H1 (cell line): ENCODE measurements at regions not wholly inside any gene's neighbourhood (a gene's known extent, or its start where the extent isn't known, plus 50 kb on each side); places are given as distances from the start of the nearest gene placed in this dataset.

Source experiments
- CREB1 ChIP-seq: IDR thresholded peaks from 2 replicates; pipeline ENCODE4 v1.6.1; 2012; ENCODE audit warnings: inconsistent platforms
- EZH2 ChIP-seq: fragments of 200-600 bp; sonication (generic); IDR thresholded peaks from 2 replicates; pipeline ENCODE4 v1.7.1; 2012; ENCODE audit warnings: low read depth, mild to moderate bottlenecking, moderate library complexity, low read length, inconsistent platforms; ENCODE audit not compliant: severe bottlenecking
- GTF2F1 ChIP-seq: IDR thresholded peaks from 2 replicates; pipeline ENCODE4 v1.6.1; 2012; ENCODE audit warnings: low read depth, low read length, improper control_type of control experiment, borderline replicate concordance
- MAFK ChIP-seq: IDR thresholded peaks from 2 replicates; pipeline ENCODE4 v1.6.1; 2012; ENCODE audit warnings: low read depth, mild to moderate bottlenecking, improper control_type of control experiment, low read length
- PHF8 ChIP-seq: fragments of 200-600 bp; sonication (generic); conservative IDR thresholded peaks from 2 replicates; pipeline ENCODE4 v1.7.1; 2012; ENCODE audit warnings: low read depth, mild to moderate bottlenecking, inconsistent platforms, low read length, moderate library complexity
- POLR2A ChIP-seq, 2 experiments: IDR thresholded peaks; 1 replicate in 1 of 2; 2 replicates in 1 of 2; pipeline ENCODE4 v1.6.1; 2011; ENCODE audit warnings: low read depth in 2 of 2, low read length in 2 of 2, mild to moderate bottlenecking in 2 of 2; ENCODE audit errors: control extremely low read depth in 1 of 2
- POLR2AphosphoS5 ChIP-seq: IDR thresholded peaks from 2 replicates; pipeline ENCODE4 v1.6.1; 2011; ENCODE audit warnings: low read depth, low read length
- POU5F1 ChIP-seq: IDR thresholded peaks from 2 replicates; pipeline ENCODE4 v1.6.1; 2011; ENCODE audit warnings: low read depth, mild to moderate bottlenecking, low read length, moderate library complexity
- RFX5 ChIP-seq: IDR thresholded peaks from 2 replicates; pipeline ENCODE4 v1.6.1; 2011; ENCODE audit warnings: low read depth, low read length, improper control_type of control experiment, borderline replicate concordance
- SUZ12 ChIP-seq: fragments of 200-600 bp; sonication (generic); IDR thresholded peaks from 2 replicates; pipeline ENCODE4 v1.6.1; 2012; ENCODE audit warnings: mild to moderate bottlenecking, inconsistent platforms, low read length, moderate library complexity, mixed read lengths
- ZNF274 ChIP-seq: IDR thresholded peaks from 2 replicates; pipeline ENCODE4 v1.7.0; 2012; ENCODE audit warnings: low read length, borderline replicate concordance; ENCODE audit errors: extremely low read depth
- TF ChIP-seq, protein P1 (sequence below), 3 experiments: IDR thresholded peaks; 1 replicate in 2 of 3; 2 replicates in 1 of 3; pipeline versions ENCODE4 v1.5.1 to v1.6.1; 2011; ENCODE audit warnings: low read length in 3 of 3, mild to moderate bottlenecking in 3 of 3, inconsistent platforms in 2 of 3, low read depth in 1 of 3, moderate library complexity in 1 of 3; ENCODE audit not compliant: insufficient read depth in 1 of 3; ENCODE audit errors: control extremely low read depth in 1 of 3

DNA sequence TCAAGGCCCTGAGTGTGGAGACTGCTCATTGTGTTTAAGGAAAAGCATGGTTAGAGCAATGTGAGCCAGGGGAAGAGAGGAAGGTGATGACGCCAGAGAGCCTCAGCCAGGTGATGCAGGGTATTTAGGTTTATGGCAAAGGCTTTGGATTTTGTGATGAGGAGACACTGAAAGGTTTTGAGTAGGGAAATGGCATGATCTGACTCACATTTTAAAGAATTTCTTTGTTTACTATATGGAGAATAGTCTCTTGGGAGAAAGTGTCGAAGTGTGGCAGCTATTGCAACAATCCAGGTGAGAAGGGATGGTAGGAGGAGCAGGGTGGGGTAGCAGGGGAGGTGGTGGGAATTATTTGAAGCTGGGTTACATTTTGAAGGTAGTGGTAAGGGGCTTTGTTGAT is 293.4 kb upstream of the IGFBP7 start:
- no peak for TF ChIP-seq POLR2AphosphoS5
- TF ChIP-seq, protein P1, sequence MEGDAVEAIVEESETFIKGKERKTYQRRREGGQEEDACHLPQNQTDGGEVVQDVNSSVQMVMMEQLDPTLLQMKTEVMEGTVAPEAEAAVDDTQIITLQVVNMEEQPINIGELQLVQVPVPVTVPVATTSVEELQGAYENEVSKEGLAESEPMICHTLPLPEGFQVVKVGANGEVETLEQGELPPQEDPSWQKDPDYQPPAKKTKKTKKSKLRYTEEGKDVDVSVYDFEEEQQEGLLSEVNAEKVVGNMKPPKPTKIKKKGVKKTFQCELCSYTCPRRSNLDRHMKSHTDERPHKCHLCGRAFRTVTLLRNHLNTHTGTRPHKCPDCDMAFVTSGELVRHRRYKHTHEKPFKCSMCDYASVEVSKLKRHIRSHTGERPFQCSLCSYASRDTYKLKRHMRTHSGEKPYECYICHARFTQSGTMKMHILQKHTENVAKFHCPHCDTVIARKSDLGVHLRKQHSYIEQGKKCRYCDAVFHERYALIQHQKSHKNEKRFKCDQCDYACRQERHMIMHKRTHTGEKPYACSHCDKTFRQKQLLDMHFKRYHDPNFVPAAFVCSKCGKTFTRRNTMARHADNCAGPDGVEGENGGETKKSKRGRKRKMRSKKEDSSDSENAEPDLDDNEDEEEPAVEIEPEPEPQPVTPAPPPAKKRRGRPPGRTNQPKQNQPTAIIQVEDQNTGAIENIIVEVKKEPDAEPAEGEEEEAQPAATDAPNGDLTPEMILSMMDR (IDR thresholded peaks at IDR 0.05; ENCODE audit: control extremely low read depth in 1 of 3, insufficient read depth in 1 of 3, low read depth in 1 of 3, low read length in 3 of 3), result no peak
- TF ChIP-seq ZNF274, result no peak
- no peak for TF ChIP-seq MAFK
- TF ChIP-seq CREB1, result no peak
- no peak for TF ChIP-seq POU5F1
- no peak for TF ChIP-seq RFX5
- no peak for TF ChIP-seq GTF2F1
- no peak for TF ChIP-seq SUZ12
- TF ChIP-seq POLR2A (IDR thresholded peaks at IDR 0.05; ENCODE audit: control extremely low read depth in 1 of 2, low read depth in 2 of 2, low read length in 2 of 2), result no peak
- no peak for TF ChIP-seq PHF8
- TF ChIP-seq EZH2, result no peak
